ENCODE measurements at regions not wholly inside any gene's neighbourhood (a gene's known extent, or its start where the extent isn't known, plus 50 kb on each side); places are given as distances from the start of the nearest gene placed in this dataset.

- DNase-seq (ENCODE audit: low read depth), result peak; percentile 26
Measured at GRCh38 chr3:66938338-66938963, 59.7 kb upstream of the KBTBD8 start.

DNA sequence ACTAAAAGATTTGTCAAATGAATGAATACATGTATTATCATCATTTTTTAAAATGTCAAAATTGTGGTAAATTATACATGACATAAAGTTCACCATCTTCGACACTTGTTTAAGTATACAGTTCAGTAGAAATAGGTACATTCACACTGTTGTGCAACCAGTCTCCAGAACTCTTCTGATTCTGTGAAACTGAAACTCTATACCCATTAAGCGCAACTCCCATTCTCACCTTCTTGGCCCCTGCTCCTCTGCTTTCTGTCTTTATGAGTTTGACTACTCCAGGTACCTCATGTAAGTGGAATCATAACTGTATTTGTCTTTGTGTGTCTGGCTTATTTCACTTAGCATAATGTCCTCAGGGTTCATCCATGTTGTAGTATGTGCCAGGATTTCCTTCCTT is 50.1 kb upstream of the KBTBD8 start:
- no peak for DNase-seq (ENCODE audit: low read depth)
